ENCODE measurements at regions not wholly inside any gene's neighbourhood (a gene's known extent, or its start where the extent isn't known, plus 50 kb on each side); places are given as distances from the start of the nearest gene placed in this dataset.

GRCh38 chr4:119728185-119728584, 99.6 kb upstream of the PDE5A start:
- TF ChIP-seq CTCF (IDR thresholded peaks at IDR 0.05) (no peak), POLR2A (IDR thresholded peaks at IDR 0.05) (no peak)
